Urinary bladder (tissue), 3 donors: ENCODE measurements at regions not wholly inside any gene's neighbourhood (a gene's known extent, or its start where the extent isn't known, plus 50 kb on each side); places are given as distances from the start of the nearest gene placed in this dataset.

Experiments used
- DNase-seq: peaks from one replicate; pipeline ENCODE4 v3.0.0-alpha.2; 2015; ENCODE audit errors: extremely low spot score
- H3K27ac ChIP-seq: one replicate; pipeline ENCODE4 v1.5.1; 2013; ENCODE audit warnings: low read depth, mild to moderate bottlenecking, moderate library complexity
- H3K36me3 ChIP-seq: one replicate; pipeline ENCODE4 v1.6.1; 2013; ENCODE audit warnings: mild to moderate bottlenecking, moderate library complexity; ENCODE audit not compliant: insufficient read depth
- H3K4me1 ChIP-seq: one replicate; pipeline ENCODE4 v1.6.1; 2013; ENCODE audit warnings: mild to moderate bottlenecking, moderate library complexity; ENCODE audit not compliant: insufficient read depth
- H3K4me3 ChIP-seq: one replicate; pipeline ENCODE4 v1.5.1; 2013; ENCODE audit warnings: low read depth, low read length
- WGBS: extraction: QIAGEN DNeasy Blood & Tissue Kit; methylation state at CpG from one replicate; pipeline ENCODE4 v1.1.7; 2013; 5-methylcytosine and 5-hydroxymethylcytosine counted together
- donor health status: healthy with polysubstance abuse.
- donor health status: healthy.

DNA sequence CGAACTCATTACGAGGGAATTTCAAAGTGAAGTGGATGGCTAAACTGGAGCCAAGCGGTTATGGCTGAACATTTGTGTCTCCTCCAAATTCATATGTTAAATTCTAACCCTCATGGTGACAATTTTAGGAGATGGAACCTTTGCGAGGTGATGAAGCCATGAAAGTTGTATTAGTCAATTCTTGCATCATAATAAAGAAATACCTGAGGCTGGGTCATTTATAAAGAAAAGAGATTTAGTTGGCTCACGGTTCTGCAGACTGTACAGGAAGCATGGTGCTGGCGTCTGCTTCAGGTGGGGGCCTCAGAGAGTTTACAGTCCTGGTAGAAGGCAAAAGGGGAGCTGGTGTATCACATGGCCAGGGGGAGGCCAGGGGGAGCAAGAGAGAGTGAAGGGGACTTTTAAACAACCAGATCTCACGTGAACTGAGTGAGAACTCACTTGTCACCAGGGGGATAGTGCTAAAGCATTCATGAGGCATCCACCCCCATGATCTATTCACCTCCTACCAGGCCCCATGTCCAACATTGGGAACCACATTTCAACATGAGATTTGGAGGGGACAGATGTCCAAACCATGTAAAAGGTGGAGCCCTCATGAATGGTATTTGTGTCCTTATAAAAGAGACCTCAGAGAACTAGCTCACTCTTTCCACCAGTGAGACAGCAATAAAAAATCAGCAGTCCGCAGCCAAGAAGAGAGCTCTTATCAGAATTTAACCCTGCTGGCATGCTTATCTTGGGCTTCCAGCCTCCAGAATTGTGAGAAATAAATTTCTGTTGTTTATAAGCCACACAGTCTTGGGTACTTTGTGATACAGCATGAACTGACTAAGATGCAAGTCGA is 143.4 kb downstream of the MTRR start:
- H3K4me1 ChIP-seq: no peaks in the 10 kb centered on the region
- H3K27ac ChIP-seq: no peak overlapping the region
- DNase-seq: no peak
- no peaks in the 10 kb centered on the region for H3K36me3 ChIP-seq
- no peak overlapping the region for H3K4me3 ChIP-seq
- 81% methylated on average over 9 of the region's 9 CpGs for WGBS

DNA sequence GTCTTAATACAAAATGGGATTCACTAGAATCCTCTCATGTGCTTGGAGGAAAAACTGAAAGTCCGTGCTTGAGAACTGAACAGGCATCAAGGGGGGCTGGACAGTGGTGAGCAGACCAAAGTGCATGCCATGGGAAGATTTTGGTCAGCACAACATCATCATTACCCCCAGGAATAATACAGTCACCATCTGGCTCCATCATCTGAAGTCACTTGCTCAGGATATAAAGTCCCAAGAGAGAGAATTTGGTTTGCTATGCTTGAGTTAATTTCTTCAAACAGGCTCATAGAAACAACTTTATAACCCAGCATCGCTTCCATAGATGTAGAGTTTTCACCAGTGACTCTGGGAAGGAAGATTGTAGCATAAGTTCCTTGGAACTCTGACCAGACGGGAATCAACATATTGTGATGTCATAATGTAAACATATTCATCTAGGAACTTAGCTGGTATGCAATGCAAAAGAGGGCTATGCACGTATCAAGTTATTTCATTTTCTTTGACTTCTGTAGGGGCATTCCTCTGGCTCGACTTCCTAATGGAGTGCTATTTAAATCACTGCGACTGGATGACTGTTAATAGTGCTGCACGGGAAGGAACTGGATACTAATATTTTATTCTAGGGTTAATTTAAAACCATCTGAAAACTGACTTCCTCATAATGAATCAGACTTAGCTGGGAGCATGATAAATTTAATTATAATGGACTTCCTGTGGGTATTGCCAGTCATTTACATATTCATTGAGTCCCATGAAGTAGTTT is 145.2 kb downstream of the MTRR start:
- DNase-seq: no peak
- WGBS: 36% methylated on average over 7 of the region's 7 CpGs
- no peaks in the 10 kb centered on the region for H3K4me1 ChIP-seq
- no peak overlapping the region for H3K4me3 ChIP-seq
- H3K27ac ChIP-seq: no peak overlapping the region
- no peaks in the 10 kb centered on the region for H3K36me3 ChIP-seq

DNA sequence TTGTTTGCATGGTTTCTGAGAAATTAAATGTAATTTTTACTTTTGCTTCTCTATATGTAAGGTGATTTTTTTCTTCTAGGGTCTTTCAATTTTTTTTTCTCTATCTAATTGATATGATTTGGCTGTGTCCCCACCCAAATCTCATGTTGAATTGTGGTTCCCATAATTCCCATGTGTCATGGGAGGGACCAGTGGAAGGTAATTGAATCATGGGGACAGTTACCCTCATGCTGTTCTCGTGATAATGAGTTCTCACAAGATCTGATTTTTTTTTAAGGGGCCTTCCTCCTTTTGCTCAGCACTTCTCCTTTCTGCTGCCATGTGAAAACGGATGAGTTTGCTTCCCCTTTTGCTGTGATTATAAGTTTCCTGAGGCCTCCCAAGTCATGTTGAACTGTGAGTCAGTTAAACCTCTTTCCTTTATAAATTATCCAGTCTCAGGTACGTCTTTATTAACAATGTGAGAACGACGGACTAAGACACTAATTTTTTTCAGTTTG is 150.8 kb downstream of the MTRR start:
- Histone ChIP-seq H3K27ac (no peak overlapping the region), H3K36me3 (no peaks in the 10 kb centered on the region), H3K4me1 (no peaks in the 10 kb centered on the region), H3K4me3 (no peak overlapping the region)
- WGBS: 65% methylated on average over 5 of the region's 5 CpGs
- no peak for DNase-seq

DNA sequence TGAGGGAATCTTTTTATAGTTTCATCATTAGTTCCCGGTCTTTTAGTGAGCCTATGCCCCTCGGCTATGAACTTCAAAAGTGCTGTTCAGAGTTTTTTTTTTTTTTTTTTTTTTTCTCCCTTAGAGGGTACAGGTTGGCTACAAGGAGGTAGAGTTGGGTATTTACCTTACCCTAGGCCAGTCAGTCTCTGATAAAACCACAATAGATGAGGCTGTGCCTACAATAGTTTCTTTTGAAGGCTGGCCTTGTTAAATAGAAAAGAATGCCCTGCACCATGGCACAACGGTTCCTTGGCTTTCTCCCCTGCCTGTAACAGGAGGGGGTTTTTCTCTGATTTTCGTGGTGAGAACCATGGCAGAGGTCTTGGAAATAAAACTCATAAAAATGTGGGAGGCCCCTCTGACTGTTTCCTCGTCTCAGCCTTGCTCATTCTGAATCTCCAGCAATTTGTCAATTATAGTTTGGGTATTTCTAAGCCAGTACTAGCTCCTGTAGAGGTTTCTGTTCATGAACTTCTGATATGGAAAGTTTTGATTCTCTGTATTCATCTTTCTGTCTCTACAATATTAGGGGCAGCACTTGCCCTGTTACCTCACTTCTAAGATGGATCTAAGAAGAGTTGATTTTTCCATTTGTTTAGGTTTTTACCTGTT is 152.0 kb downstream of the MTRR start:
- DNase-seq: no peak
- Histone ChIP-seq H3K27ac (no peak overlapping the region), H3K4me3 (no peak overlapping the region), H3K36me3 (no peaks in the 10 kb centered on the region), H3K4me1 (no peaks in the 10 kb centered on the region)
- WGBS: 70% methylated on average over 5 of the region's 5 CpGs

DNA sequence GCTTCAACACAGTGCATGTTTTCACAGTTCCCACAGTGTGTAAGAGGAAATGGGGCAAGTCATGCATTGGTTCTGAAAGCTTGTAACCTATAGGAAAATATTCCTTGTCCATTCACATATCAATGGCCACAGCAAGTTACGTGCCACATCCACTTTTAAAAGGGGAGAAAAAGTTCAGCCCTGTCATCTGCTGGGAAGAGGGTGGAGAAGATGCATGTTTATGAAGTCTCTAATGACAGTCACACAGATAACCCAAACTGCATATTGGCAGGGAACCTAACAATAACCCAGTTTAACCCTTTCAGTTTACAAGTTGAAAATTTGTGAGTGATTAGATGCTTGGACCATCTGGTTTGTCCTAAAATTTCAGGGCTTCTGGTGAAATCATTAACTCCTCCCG is 159.3 kb downstream of the MTRR start:
- no peak for DNase-seq
- Histone ChIP-seq H3K36me3 (no peaks in the 10 kb centered on the region), H3K27ac (no peak overlapping the region), H3K4me3 (no peak overlapping the region), H3K4me1 (no peaks in the 10 kb centered on the region)
- 72% methylated on average over 2 of the region's 2 CpGs for WGBS

DNA sequence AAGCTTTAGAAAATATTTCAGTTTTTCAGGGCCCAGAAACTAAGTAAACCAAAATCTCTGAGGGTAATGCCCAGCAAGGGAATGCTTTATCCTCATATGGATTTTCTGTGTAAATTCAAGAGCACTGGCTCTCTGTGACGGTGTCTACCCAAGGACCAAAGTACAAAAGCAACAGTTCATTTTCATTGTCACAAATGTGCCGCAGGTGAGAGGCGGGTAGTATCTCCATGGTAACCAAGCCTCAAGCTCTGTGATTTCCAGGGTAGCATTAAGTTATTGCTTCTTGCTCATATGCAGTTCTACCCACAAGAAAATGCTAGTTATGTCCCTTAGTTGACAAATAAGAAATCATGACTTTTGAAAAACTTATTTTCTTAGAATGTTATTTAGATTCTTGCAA is 164.3 kb downstream of the MTRR start:
- no peak overlapping the region for H3K4me3 ChIP-seq
- DNase-seq: no peak
- H3K27ac ChIP-seq: no peak overlapping the region
- H3K4me1 ChIP-seq: no peaks in the 10 kb centered on the region
- no peaks in the 10 kb centered on the region for H3K36me3 ChIP-seq
- 93% methylated on average over 3 of the region's 3 CpGs for WGBS

DNA sequence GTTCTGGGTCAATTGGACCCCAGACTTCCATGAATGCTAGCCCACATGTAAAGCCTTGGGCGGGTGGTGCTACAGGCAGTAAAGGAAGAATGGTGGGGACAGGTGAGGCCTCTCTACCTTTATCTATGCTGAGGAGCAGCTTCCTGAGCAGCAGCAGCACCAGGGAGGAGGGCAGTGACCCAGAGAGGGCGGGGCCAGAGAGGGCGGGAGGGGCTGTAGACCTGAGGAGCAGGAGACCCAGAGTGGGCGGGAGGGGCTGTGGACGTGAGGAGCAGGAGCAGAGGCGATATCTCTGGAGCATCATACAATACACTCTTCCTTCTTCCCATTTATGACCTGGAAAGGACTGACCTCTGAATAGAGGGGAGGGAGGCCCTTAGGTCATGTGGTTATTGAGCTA is 165.9 kb downstream of the MTRR start:
- Histone ChIP-seq H3K4me1 (no peaks in the 10 kb centered on the region), H3K27ac (no peak overlapping the region), H3K36me3 (no peaks in the 10 kb centered on the region), H3K4me3 (no peak overlapping the region)
- DNase-seq: no peak
- WGBS: 72% methylated on average over 6 of the region's 6 CpGs

GRCh38 chr5:8048920-8049319 is 180.0 kb downstream of the MTRR start:
- no peaks in the 10 kb centered on the region for H3K4me1 ChIP-seq
- no peak overlapping the region for H3K4me3 ChIP-seq
- no peaks in the 10 kb centered on the region for H3K36me3 ChIP-seq
- DNase-seq: no peak
- H3K27ac ChIP-seq: no peak overlapping the region
- WGBS: 63% methylated on average over 1 of the region's 1 CpG

GRCh38 chr5:8050616-8051175 is 181.7 kb downstream of the MTRR start:
- WGBS: 56% methylated on average over 2 of the region's 2 CpGs
- H3K27ac ChIP-seq: no peak overlapping the region
- H3K4me3 ChIP-seq: no peak overlapping the region
- H3K4me1 ChIP-seq: no peaks in the 10 kb centered on the region
- no peak for DNase-seq
- no peaks in the 10 kb centered on the region for H3K36me3 ChIP-seq

- no peak for DNase-seq
- no peak overlapping the region for H3K4me3 ChIP-seq
- H3K4me1 ChIP-seq: no peaks in the 10 kb centered on the region
- no peaks in the 10 kb centered on the region for H3K36me3 ChIP-seq
- WGBS: 94% methylated on average over 13 of the region's 13 CpGs
- H3K27ac ChIP-seq: no peak overlapping the region
Observed at GRCh38 chr5:8053270-8053669, 184.3 kb downstream of the MTRR start.

GRCh38 chr5:8057769-8058168 is 188.8 kb downstream of the MTRR start:
- no peak for DNase-seq
- WGBS: 56% methylated on average over 7 of the region's 7 CpGs
- H3K36me3 ChIP-seq: no peaks in the 10 kb centered on the region
- no peaks in the 10 kb centered on the region for H3K4me1 ChIP-seq
- H3K27ac ChIP-seq: no peak overlapping the region
- no peak overlapping the region for H3K4me3 ChIP-seq

GRCh38 chr5:8058616-8059190 is 189.8 kb downstream of the MTRR start:
- H3K36me3 ChIP-seq: no peaks in the 10 kb centered on the region
- no peaks in the 10 kb centered on the region for H3K4me1 ChIP-seq
- DNase-seq: no peak
- 93% methylated on average over 16 of the region's 16 CpGs for WGBS
- H3K4me3 ChIP-seq: no peak overlapping the region
- no peak overlapping the region for H3K27ac ChIP-seq

- Histone ChIP-seq H3K4me1 (no peaks in the 10 kb centered on the region), H3K27ac (no peak overlapping the region), H3K4me3 (no peak overlapping the region), H3K36me3 (no peaks in the 10 kb centered on the region)
- WGBS: 89% methylated on average over 4 of the region's 4 CpGs
- no peak for DNase-seq
Observed at GRCh38 chr5:8059337-8059736, 190.4 kb downstream of the MTRR start.
